ENCODE measurements at regions not wholly inside any gene's neighbourhood (a gene's known extent, or its start where the extent isn't known, plus 50 kb on each side); places are given as distances from the start of the nearest gene placed in this dataset.

DNA sequence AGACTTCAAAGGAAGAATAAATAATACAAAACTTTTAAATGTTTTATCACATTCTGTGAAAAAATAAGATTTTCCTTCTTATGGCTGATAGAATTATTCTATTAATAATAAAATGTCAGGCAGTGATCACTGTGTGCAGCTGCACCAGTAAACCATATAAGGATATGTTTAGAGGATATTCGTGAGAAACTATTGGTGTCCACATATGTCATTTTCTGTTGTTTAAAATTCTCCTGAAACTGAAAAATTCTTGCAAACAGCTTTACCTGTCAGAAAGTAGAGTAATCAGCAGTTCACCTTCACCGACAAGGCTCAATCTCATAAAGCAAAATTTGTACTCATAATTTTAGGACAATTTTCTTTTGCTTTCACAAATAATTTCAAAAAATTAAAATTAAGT, 170.1 kb upstream of the KCNH7 start:
- no peak overlapping the region for H2AFZ ChIP-seq (ENCODE audit: insufficient read depth, low read length, poor library complexity)
- no peak overlapping the region for H3K23ac ChIP-seq (ENCODE audit: low read length)
- H3K9me3 ChIP-seq (ENCODE audit: insufficient read depth, low read depth, low read length): no peaks in the 10 kb centered on the region
- H3K36me3 ChIP-seq (ENCODE audit: control insufficient read depth in 1 of 2, insufficient read depth in 2 of 2, low read length in 2 of 2): no peaks in the 10 kb centered on the region
- H4K12ac ChIP-seq (ENCODE audit: low read depth, low read length): no peak overlapping the region
- H3K4me3 ChIP-seq (ENCODE audit: low read depth, low read length): no peak overlapping the region
- H3K4me1 ChIP-seq (ENCODE audit: control insufficient read depth in 1 of 2, insufficient read depth in 2 of 2, low read length in 2 of 2): no peaks in the 10 kb centered on the region
- H2BK12ac ChIP-seq (ENCODE audit: low read length): no peak overlapping the region
- no peak overlapping the region for H4K91ac ChIP-seq (ENCODE audit: low read depth, low read length)
- no peak for DNase-seq
- H3K79me2 ChIP-seq (ENCODE audit: control insufficient read depth, insufficient read depth, low read length, poor library complexity): no peaks in the 10 kb centered on the region
- H4K8ac ChIP-seq (ENCODE audit: low read depth, low read length): no peak overlapping the region
- no peak overlapping the region for H3K4ac ChIP-seq (ENCODE audit: low read depth, low read length)
- H3K14ac ChIP-seq (ENCODE audit: low read length): no peak overlapping the region
- no peaks in the 10 kb centered on the region for H3K27me3 ChIP-seq (ENCODE audit: insufficient read depth, low read length)
- no peak overlapping the region for H3K18ac ChIP-seq (ENCODE audit: low read length)
- no peaks in the 10 kb centered on the region for H3K79me1 ChIP-seq (ENCODE audit: low read length)
- no peak overlapping the region for H2BK120ac ChIP-seq (ENCODE audit: insufficient read depth, low read length, poor library complexity)
- H3K9ac ChIP-seq (ENCODE audit: low read length): no peak overlapping the region
- no peak overlapping the region for H3K4me2 ChIP-seq (ENCODE audit: low read length)
- no peak overlapping the region for H2BK5ac ChIP-seq (ENCODE audit: low read depth, low read length, poor library complexity)
- no peak overlapping the region for H2AK5ac ChIP-seq (ENCODE audit: low read length)
- H3K27ac ChIP-seq (ENCODE audit: low read depth, low read length): no peak overlapping the region
- WGBS (ENCODE audit: extremely low coverage, insufficient coverage, insufficient read length): no CpG with 5 or more reads among the region's 2 CpGs

DNA sequence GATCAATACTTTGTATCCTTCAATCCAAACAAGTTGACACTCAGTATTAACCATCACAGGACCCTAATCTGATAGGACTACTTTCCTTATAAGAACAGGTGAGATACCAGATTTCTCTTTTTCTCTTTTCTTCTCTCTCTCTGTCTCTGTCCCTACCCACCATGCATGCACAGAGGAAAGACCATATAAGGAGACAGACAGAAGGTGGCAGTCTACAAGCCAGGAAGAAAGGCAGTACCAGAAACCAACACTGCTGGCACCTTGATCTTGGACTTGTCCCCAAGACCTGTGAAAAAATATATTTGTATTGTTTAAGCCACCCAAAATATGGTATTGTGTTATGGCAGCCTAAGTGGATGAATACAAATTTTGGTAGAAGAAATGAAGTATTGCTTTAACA, 156.2 kb upstream of the KCNH7 start:
- Histone ChIP-seq H2AK5ac (ENCODE audit: low read length) (no peak overlapping the region), H3K27ac (ENCODE audit: low read depth, low read length) (no peak overlapping the region), H3K4me2 (ENCODE audit: low read length) (no peak overlapping the region), H2BK5ac (ENCODE audit: low read depth, low read length, poor library complexity) (no peak overlapping the region), H3K4me3 (ENCODE audit: low read depth, low read length) (no peak overlapping the region), H3K9ac (ENCODE audit: low read length) (no peak overlapping the region), H2BK12ac (ENCODE audit: low read length) (no peak overlapping the region), H3K14ac (ENCODE audit: low read length) (no peak overlapping the region), H3K36me3 (ENCODE audit: control insufficient read depth in 1 of 2, insufficient read depth in 2 of 2, low read length in 2 of 2) (no peaks in the 10 kb centered on the region), H3K4me1 (ENCODE audit: control insufficient read depth in 1 of 2, insufficient read depth in 2 of 2, low read length in 2 of 2) (no peaks in the 10 kb centered on the region), H3K18ac (ENCODE audit: low read length) (no peak overlapping the region), H3K27me3 (ENCODE audit: insufficient read depth, low read length) (no peaks in the 10 kb centered on the region), H2BK120ac (ENCODE audit: insufficient read depth, low read length, poor library complexity) (no peak overlapping the region), H4K8ac (ENCODE audit: low read depth, low read length) (no peak overlapping the region), H3K4ac (ENCODE audit: low read depth, low read length) (no peak overlapping the region), H3K79me1 (ENCODE audit: low read length) (no peaks in the 10 kb centered on the region), H3K9me3 (ENCODE audit: insufficient read depth, low read depth, low read length) (no peaks in the 10 kb centered on the region), H2AFZ (ENCODE audit: insufficient read depth, low read length, poor library complexity) (no peak overlapping the region), H4K12ac (ENCODE audit: low read depth, low read length) (no peak overlapping the region), H3K79me2 (ENCODE audit: control insufficient read depth, insufficient read depth, low read length, poor library complexity) (no peaks in the 10 kb centered on the region), H3K23ac (ENCODE audit: low read length) (no peak overlapping the region), H4K91ac (ENCODE audit: low read depth, low read length) (no peak overlapping the region)
- DNase-seq: no peak

DNA sequence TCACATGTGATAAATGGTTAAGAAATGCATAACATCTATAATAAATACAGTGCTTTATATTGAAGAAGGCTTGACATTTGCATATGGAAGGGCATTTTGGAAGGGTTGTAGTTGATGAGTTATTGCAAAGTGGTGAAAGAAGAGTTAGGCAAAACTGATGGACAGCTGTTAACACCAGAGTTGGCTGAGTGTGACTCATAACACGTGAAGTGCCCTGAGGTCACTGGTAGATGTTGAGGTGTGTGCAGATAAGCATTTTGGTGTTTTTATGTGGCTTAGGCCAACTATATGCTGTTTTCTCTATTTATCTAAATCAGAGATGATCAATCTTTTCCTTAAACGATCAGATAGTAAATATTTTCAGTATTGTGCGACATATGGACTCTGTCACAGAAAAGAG, 154.3 kb upstream of the KCNH7 start:
- Histone ChIP-seq H3K18ac (ENCODE audit: low read length) (no peak overlapping the region), H3K9ac (ENCODE audit: low read length) (no peak overlapping the region), H4K8ac (ENCODE audit: low read depth, low read length) (no peak overlapping the region), H3K14ac (ENCODE audit: low read length) (no peak overlapping the region), H2AK5ac (ENCODE audit: low read length) (no peak overlapping the region), H4K12ac (ENCODE audit: low read depth, low read length) (no peak overlapping the region), H3K4me3 (ENCODE audit: low read depth, low read length) (no peak overlapping the region), H2AFZ (ENCODE audit: insufficient read depth, low read length, poor library complexity) (no peak overlapping the region), H3K79me1 (ENCODE audit: low read length) (no peaks in the 10 kb centered on the region), H3K27ac (ENCODE audit: low read depth, low read length) (no peak overlapping the region), H3K9me3 (ENCODE audit: insufficient read depth, low read depth, low read length) (no peaks in the 10 kb centered on the region), H4K91ac (ENCODE audit: low read depth, low read length) (no peak overlapping the region), H3K4me1 (ENCODE audit: control insufficient read depth in 1 of 2, insufficient read depth in 2 of 2, low read length in 2 of 2) (no peaks in the 10 kb centered on the region), H2BK12ac (ENCODE audit: low read length) (no peak overlapping the region), H3K79me2 (ENCODE audit: control insufficient read depth, insufficient read depth, low read length, poor library complexity) (no peaks in the 10 kb centered on the region), H2BK5ac (ENCODE audit: low read depth, low read length, poor library complexity) (no peak overlapping the region), H3K4me2 (ENCODE audit: low read length) (no peak overlapping the region), H2BK120ac (ENCODE audit: insufficient read depth, low read length, poor library complexity) (no peak overlapping the region), H3K23ac (ENCODE audit: low read length) (no peak overlapping the region), H3K27me3 (ENCODE audit: insufficient read depth, low read length) (no peaks in the 10 kb centered on the region), H3K4ac (ENCODE audit: low read depth, low read length) (no peak overlapping the region), H3K36me3 (ENCODE audit: control insufficient read depth in 1 of 2, insufficient read depth in 2 of 2, low read length in 2 of 2) (no peaks in the 10 kb centered on the region)
- peak; percentile 35 to 59 for DNase-seq
- no CpG with 5 or more reads among the region's 3 CpGs for WGBS (ENCODE audit: extremely low coverage, insufficient coverage, insufficient read length)

DNA sequence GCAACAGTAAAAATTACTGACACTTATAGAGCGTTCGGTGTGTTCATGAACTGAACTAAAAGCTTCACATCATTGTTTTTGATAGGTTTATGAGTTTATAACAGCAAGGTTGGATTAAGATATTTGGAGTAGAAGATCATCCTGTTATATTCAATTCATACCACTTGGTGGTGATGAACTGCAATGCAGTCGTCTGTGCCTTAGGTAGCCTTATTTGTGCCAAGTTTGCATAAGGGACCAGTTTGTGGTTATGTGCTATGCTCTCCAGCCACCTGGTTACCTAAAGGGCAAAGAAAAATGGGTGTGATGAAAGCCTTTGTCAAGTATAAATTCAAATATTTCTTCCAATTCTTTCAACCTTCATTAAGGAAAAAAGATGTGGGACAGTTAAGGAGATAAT, 150.9 kb upstream of the KCNH7 start:
- no CpG with 5 or more reads among the region's 3 CpGs for WGBS (ENCODE audit: extremely low coverage, insufficient coverage, insufficient read length)
- DNase-seq: no peak
- Histone ChIP-seq H3K27me3 (ENCODE audit: insufficient read depth, low read length) (no peaks in the 10 kb centered on the region), H3K14ac (ENCODE audit: low read length) (no peak overlapping the region), H3K9me3 (ENCODE audit: insufficient read depth, low read depth, low read length) (no peaks in the 10 kb centered on the region), H3K4me1 (ENCODE audit: control insufficient read depth in 1 of 2, insufficient read depth in 2 of 2, low read length in 2 of 2) (no peaks in the 10 kb centered on the region), H3K23ac (ENCODE audit: low read length) (no peak overlapping the region), H3K4me2 (ENCODE audit: low read length) (no peak overlapping the region), H3K4ac (ENCODE audit: low read depth, low read length) (no peak overlapping the region), H3K27ac (ENCODE audit: low read depth, low read length) (no peak overlapping the region), H3K79me2 (ENCODE audit: control insufficient read depth, insufficient read depth, low read length, poor library complexity) (no peaks in the 10 kb centered on the region), H2BK120ac (ENCODE audit: insufficient read depth, low read length, poor library complexity) (no peak overlapping the region), H4K8ac (ENCODE audit: low read depth, low read length) (no peak overlapping the region), H4K91ac (ENCODE audit: low read depth, low read length) (no peak overlapping the region), H2AFZ (ENCODE audit: insufficient read depth, low read length, poor library complexity) (no peak overlapping the region), H3K36me3 (ENCODE audit: control insufficient read depth in 1 of 2, insufficient read depth in 2 of 2, low read length in 2 of 2) (no peaks in the 10 kb centered on the region), H4K12ac (ENCODE audit: low read depth, low read length) (no peak overlapping the region), H2BK12ac (ENCODE audit: low read length) (no peak overlapping the region), H2AK5ac (ENCODE audit: low read length) (no peak overlapping the region), H3K4me3 (ENCODE audit: low read depth, low read length) (no peak overlapping the region), H3K18ac (ENCODE audit: low read length) (no peak overlapping the region), H2BK5ac (ENCODE audit: low read depth, low read length, poor library complexity) (no peak overlapping the region), H3K79me1 (ENCODE audit: low read length) (no peaks in the 10 kb centered on the region), H3K9ac (ENCODE audit: low read length) (no peak overlapping the region)

DNA sequence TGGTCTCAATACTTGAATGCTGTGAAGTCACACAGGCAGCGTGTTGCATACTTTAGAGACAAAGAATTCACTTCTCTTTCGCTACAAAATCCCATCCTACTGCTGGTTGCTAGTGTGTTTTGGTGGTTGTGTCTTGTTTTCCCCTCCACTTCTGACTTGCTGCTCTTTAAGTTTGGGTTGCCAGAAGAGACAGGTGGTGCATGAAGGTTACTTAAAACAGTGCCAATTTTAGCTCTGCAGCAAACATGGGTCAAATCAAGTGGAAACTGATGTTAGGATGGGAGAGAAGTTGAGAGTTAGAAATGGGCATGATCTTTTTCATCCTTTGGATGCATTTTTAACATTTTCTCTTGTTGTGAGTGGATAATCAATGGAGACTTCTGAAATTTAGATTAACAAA, 136.2 kb upstream of the KCNH7 start:
- no peaks in the 10 kb centered on the region for H3K4me1 ChIP-seq (ENCODE audit: control insufficient read depth in 1 of 2, insufficient read depth in 2 of 2, low read length in 2 of 2)
- H3K27me3 ChIP-seq (ENCODE audit: insufficient read depth, low read length): no peaks in the 10 kb centered on the region
- H3K79me1 ChIP-seq (ENCODE audit: low read length): no peaks in the 10 kb centered on the region
- H3K4me3 ChIP-seq (ENCODE audit: low read depth, low read length): no peak overlapping the region
- no peak overlapping the region for H3K9ac ChIP-seq (ENCODE audit: low read length)
- no peaks in the 10 kb centered on the region for H3K9me3 ChIP-seq (ENCODE audit: insufficient read depth, low read depth, low read length)
- no peaks in the 10 kb centered on the region for H3K36me3 ChIP-seq (ENCODE audit: control insufficient read depth in 1 of 2, insufficient read depth in 2 of 2, low read length in 2 of 2)
- H3K14ac ChIP-seq (ENCODE audit: low read length): no peak overlapping the region
- WGBS (ENCODE audit: extremely low coverage, insufficient coverage, insufficient read length): no CpG with 5 or more reads among the region's 2 CpGs
- H4K91ac ChIP-seq (ENCODE audit: low read depth, low read length): no peak overlapping the region
- no peak overlapping the region for H4K12ac ChIP-seq (ENCODE audit: low read depth, low read length)
- no peak overlapping the region for H2BK5ac ChIP-seq (ENCODE audit: low read depth, low read length, poor library complexity)
- no peak overlapping the region for H3K23ac ChIP-seq (ENCODE audit: low read length)
- H4K8ac ChIP-seq (ENCODE audit: low read depth, low read length): no peak overlapping the region
- no peak overlapping the region for H3K27ac ChIP-seq (ENCODE audit: low read depth, low read length)
- H3K79me2 ChIP-seq (ENCODE audit: control insufficient read depth, insufficient read depth, low read length, poor library complexity): no peaks in the 10 kb centered on the region
- H2AFZ ChIP-seq (ENCODE audit: insufficient read depth, low read length, poor library complexity): no peak overlapping the region
- no peak overlapping the region for H2BK12ac ChIP-seq (ENCODE audit: low read length)
- no peak overlapping the region for H2BK120ac ChIP-seq (ENCODE audit: insufficient read depth, low read length, poor library complexity)
- H2AK5ac ChIP-seq (ENCODE audit: low read length): no peak overlapping the region
- H3K4me2 ChIP-seq (ENCODE audit: low read length): no peak overlapping the region
- H3K18ac ChIP-seq (ENCODE audit: low read length): no peak overlapping the region
- no peak for DNase-seq
- H3K4ac ChIP-seq (ENCODE audit: low read depth, low read length): no peak overlapping the region
